ENCODE measurements at regions not wholly inside any gene's neighbourhood (a gene's known extent, or its start where the extent isn't known, plus 50 kb on each side); places are given as distances from the start of the nearest gene placed in this dataset.

DNA sequence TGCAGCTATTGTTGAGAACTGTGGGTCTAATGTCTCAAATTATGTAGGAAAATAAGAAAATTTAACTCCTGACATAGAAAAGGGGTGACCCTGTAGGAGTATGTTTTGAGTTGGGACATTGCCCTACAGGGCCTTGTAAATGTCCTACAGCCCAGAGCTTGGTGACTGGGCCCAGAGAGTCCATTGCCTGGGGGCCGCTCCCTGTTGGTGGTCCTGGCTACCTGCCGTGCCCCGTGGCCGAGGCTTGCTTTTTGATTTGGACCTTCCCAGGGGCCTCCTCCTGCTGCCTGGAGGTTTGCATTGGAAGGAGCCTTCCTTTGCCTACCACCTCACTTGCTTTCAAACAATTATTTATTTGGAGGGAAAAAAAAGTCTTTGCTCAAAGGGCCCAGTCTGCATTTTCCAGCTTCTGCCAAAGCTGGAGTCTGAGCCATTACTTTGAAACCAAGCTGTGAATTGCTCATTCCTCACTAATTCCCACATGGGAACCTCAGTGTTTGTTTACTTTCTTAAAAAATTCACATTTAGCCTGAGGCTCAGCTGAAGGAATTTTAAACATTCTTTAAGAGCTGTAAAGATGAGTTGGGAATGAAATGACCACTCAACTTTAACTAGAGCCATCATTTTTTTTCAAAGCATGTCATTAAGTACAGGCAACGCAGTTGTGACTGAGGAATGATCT is 355.0 kb downstream of the GLRX3 start:
- H3K4me3 ChIP-seq: no peak overlapping the region
- DNase-seq (no peak), ATAC-seq (no peak)
- H3K4me1 ChIP-seq (ENCODE audit: low read depth): no peaks in the 10 kb centered on the region
- H3K36me3 ChIP-seq (ENCODE audit: low read depth): no peaks in the 10 kb centered on the region
- intact Hi-C loops (cut with DNase I, micrococcal nuclease): no loop called here
- H3K9me3 ChIP-seq: peaks cover 2% of the 10 kb centered on the region
- TF ChIP-seq, protein P1, sequence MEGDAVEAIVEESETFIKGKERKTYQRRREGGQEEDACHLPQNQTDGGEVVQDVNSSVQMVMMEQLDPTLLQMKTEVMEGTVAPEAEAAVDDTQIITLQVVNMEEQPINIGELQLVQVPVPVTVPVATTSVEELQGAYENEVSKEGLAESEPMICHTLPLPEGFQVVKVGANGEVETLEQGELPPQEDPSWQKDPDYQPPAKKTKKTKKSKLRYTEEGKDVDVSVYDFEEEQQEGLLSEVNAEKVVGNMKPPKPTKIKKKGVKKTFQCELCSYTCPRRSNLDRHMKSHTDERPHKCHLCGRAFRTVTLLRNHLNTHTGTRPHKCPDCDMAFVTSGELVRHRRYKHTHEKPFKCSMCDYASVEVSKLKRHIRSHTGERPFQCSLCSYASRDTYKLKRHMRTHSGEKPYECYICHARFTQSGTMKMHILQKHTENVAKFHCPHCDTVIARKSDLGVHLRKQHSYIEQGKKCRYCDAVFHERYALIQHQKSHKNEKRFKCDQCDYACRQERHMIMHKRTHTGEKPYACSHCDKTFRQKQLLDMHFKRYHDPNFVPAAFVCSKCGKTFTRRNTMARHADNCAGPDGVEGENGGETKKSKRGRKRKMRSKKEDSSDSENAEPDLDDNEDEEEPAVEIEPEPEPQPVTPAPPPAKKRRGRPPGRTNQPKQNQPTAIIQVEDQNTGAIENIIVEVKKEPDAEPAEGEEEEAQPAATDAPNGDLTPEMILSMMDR (IDR thresholded peaks at IDR 0.05): no peak

DNA sequence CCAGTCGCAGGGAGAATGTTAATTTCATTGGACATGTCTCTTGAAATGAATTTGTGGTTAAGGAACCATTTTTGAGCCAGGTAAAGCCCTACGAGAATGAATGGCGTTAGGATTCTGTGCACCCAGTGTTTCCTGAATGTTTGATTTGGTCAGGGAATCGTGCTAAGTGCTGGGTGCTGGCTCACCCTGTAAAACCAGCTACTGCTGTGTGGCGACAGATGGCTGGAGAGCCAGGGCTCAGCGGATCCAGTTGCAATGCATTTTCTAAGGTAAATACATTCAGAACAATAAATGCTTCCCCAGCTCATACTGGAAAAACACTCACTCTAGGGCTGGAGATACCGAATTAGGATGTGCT is 355.5 kb downstream of the GLRX3 start:
- Histone ChIP-seq H3K36me3 (ENCODE audit: low read depth) (no peaks in the 10 kb centered on the region), H3K4me3 (no peak overlapping the region), H3K9me3 (peaks cover 2% of the 10 kb centered on the region), H3K4me1 (ENCODE audit: low read depth) (no peaks in the 10 kb centered on the region)
- no peak for DNase-seq
- TF ChIP-seq, protein P1 (IDR thresholded peaks at IDR 0.05): no peak
- ATAC-seq: no peak
- intact Hi-C loops (cut with DNase I, micrococcal nuclease): no loop called here

DNA sequence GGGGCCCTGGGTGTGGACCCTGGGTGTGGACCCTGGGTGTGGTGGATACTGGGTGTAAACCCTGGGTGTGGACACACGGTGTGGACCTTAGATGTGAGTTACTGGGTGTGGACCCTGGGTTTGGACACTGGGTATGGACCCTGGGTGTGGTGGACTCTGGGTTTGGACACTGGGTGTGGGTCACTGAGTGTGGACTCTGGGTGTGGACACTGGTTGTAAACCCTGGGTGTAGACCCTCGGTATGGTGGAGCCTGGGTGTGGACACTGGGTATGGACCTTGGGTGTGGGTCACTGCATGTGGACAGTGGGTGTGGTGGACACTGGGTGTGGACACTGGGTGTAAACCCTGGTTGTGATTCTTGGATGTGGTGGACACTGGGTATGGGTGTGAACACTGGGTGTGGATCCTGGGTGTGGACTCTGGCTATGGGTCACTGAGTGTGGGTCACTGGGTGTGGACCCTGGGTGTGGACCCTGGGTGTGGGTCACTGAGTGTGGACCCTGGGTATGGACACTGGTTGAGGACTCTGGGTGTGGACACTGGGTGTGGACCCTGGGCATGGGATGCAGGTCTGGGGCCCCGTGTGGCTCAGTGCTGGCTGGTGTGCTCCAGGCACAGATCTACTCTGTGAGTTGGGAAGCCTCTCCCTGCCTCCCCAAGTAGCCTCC is 356.2 kb downstream of the GLRX3 start:
- peak; percentile 21 for ATAC-seq

DNA sequence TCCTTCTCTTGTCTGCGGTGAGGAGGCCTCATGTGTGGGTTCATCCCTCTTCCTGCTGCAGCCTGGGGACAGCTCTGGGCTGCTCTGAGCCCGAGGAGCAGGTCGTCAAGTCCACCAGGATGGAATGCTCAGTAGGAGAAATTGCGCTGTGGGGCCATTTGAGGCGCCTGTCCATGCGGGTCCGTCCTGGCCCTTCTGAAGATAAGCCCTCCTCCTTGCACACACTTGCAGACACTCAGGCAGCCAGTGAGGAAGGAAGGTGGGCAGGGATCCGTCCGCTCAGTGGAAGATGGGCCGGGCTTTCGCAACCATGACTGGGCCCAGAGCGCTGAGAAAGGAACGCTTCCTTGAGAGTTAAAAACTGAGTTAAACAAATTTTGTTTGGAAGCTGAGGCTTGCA is 356.8 kb downstream of the GLRX3 start:
- DNase-seq (no peak), ATAC-seq (no peak)
- intact Hi-C loops (cut with DNase I, micrococcal nuclease): no loop called here
- no peaks in the 10 kb centered on the region for H3K36me3 ChIP-seq (ENCODE audit: low read depth)
- H3K9me3 ChIP-seq: peaks cover 2% of the 10 kb centered on the region
- H3K4me1 ChIP-seq (ENCODE audit: low read depth): no peaks in the 10 kb centered on the region
- no peak overlapping the region for H3K4me3 ChIP-seq
- TF ChIP-seq, protein P1 (IDR thresholded peaks at IDR 0.05): no peak

More for the DNA sequence above, 356.2 kb downstream of the GLRX3 start:
- Histone ChIP-seq H3K36me3 (ENCODE audit: low read depth) (no peaks in the 10 kb centered on the region), H3K9me3 (peaks cover 2% of the 10 kb centered on the region), H3K4me3 (no peak overlapping the region), H3K4me1 (ENCODE audit: low read depth) (no peaks in the 10 kb centered on the region)
- DNase-seq: no peak
- intact Hi-C loops (cut with DNase I, micrococcal nuclease): no loop called here
- TF ChIP-seq, protein P1 (IDR thresholded peaks at IDR 0.05): no peak

DNA sequence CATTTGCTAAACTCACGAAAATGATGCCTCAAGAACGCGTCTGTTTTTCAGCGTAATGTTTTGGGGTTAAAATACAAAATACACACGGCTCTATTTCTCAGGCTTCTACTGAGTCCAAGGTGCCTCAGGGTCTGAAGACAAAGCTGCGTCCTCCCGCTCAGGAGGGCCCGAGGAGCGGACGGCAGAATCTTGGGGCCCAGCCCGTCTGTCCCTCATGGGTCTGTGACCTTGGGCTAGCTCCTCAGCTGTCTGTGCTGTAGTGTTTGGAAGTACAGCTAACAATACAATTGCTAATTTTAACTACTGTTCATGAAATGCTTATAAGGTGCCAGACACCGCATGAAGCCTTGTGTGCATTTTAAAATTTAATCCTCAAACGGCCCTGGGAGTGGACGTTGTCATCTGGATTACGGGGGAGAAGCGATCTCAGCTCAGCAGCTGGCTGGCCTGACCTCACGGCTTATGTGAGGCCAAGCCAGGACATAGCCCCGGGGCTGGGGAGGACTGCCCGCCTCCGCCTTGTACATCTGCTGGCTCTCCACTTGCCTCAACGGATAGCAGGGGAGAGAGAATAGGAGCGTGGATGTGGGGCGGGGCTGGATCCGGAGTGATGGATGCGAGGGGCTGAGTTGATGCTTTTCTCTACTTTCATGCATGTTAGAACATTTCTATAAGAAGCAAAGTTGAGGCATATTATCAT is 357.4 kb downstream of the GLRX3 start:
- peaks cover 2% of the 10 kb centered on the region for H3K9me3 ChIP-seq
- TF ChIP-seq, protein P1 (IDR thresholded peaks at IDR 0.05): no peak
- intact Hi-C loops (cut with DNase I, micrococcal nuclease): no loop called here
- DNase-seq (no peak), ATAC-seq (no peak)
- H3K4me3 ChIP-seq: no peak overlapping the region
- no peaks in the 10 kb centered on the region for H3K4me1 ChIP-seq (ENCODE audit: low read depth)
- H3K36me3 ChIP-seq (ENCODE audit: low read depth): no peaks in the 10 kb centered on the region
